ENCODE measurements at regions not wholly inside any gene's neighbourhood (a gene's known extent, or its start where the extent isn't known, plus 50 kb on each side); places are given as distances from the start of the nearest gene placed in this dataset.

GRCh38 chr10:132467464-132468149, 70.0 kb upstream of the INPP5A start:
- no peak for DNase-seq (ENCODE audit: low read depth in 2 of 2)

- no peak for DNase-seq (ENCODE audit: low read depth in 2 of 2)
Observed at GRCh38 chr10:132468216-132468615, 69.4 kb upstream of the INPP5A start.

DNA sequence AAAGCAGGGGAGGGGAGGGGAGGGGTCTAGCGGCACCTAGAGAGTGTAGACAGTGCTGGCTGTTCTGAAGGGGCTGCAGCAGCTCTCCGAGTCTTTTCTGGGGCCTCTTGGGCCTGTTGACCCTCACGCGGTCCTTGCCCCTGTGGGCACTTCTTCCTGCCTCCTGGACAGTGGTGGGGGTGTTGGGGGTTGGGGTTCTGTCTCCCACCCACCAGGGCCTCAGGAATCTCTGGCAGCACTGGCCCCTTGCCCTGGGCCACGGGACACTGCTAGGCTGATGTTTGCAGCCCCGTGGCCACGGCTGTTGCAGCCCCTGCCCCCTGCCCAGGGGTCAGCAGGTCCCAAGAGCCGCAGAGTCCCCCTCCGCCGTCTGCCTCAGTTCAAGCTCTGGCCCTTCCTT, 68.9 kb upstream of the INPP5A start:
- no peak for DNase-seq (ENCODE audit: low read depth in 2 of 2)

- DNase-seq (ENCODE audit: low read depth in 2 of 2) = peak in 1 of 2 donors; percentile 81
Observed at GRCh38 chr10:132469197-132469884, 68.2 kb upstream of the INPP5A start.

DNA sequence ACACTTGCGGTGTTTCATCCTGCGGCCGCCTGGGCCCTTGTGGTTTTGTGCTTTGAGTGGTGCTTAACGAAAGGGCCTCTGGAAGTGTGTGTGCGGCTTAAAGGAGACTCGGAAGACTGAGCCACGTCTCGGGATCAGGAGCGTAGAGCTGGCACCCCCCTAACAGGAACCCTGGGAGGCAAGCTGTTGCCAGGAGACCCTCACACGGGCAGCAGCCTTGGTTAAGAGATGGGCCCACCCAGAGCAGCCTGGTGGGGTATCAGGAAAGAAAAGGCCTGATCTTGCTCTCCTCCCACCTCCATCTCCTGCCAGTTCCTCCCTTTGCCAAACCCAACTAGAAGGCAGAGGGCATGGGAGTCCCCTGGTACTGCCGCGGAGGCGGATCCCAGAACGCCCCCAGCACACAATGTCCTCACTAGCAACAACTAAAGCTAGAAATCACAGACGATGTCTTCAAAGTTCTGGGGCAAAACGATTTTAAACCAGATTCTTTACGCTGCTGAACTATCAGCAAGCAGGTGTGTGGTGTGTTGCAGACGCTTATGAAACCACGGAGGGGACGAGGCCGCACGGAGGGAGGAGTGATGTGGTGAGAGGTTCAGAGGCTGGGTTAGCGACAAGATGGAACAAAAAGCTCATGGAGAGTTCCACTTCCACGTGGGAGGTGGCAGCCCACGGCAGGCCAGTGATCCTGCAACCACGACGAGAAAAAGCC, 67.0 kb upstream of the INPP5A start:
- no peak for DNase-seq (ENCODE audit: low read depth in 2 of 2)

GRCh38 chr10:132471125-132471451, 66.5 kb upstream of the INPP5A start:
- no peak for DNase-seq (ENCODE audit: low read depth in 2 of 2)

- no peak for DNase-seq (ENCODE audit: low read depth in 2 of 2)
Observed at GRCh38 chr10:132471484-132471883, 66.1 kb upstream of the INPP5A start.

DNA sequence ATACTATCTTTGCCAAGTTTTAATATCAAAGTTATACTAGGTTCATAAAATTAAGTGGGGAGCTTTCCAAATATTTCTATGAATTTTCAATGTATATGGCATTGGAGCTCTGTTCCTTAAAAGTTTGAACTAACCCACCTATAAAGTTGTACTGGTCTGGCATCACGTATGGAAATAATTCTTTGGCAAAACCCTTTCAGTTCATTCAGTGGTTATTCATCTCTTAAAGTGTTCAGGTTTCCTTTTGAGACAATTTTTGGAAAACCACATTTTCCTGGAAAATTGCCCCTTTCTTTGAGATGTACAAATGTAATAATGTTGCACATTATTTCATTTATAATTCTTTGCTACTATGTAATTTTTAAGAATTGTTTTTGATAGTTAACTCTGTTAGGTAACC, 62.5 kb upstream of the INPP5A start:
- DNase-seq (ENCODE audit: low read depth in 2 of 2) = no peak

DNA sequence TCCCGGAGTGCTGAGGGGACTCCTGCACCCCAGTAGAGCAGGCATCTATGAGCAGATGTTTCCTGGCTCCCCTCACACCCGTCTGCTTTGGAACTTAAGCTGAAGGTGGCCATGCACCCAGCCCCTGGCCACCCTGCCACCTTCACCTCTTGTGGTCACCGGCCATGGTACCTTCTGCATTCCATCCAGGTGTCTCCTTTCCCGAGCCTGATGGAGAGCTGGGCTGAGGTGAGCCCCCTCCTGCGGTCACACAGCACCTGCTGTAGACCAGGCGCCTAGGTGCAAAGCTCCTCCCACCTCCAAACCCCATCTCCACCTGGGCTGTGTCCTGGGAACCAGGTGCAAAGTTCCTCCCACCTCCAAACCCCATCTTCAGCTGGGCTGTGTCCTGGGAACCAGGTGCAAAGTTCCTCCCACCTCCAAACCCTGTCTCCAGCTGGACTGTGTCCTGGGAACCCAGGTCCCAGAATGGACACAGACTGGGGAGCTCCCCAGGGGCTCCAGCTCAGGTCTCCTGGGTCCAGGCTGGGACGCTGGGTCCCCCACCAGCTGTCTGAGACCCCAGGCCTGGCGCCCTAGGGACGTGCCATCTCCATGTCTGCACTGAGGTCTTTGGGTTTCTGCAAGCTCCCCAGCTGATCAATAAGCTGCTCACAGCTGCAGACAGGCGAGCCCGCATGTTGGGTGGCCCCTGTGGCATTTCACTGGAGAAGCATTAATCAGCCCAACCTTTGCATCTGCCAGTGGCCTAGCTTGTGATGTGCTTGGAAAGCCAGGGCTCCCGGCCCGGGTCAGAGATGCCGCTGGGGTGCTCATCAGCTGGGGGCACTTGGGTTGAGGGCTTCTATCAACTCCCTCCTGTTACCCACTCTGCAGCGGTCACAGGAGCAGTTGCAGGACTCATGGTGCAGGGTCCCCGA, 61.2 kb upstream of the INPP5A start:
- DNase-seq (ENCODE audit: low read depth in 2 of 2) = no peak

- DNase-seq (ENCODE audit: low read depth in 2 of 2) = no peak
Observed at GRCh38 chr10:132477066-132477397, 60.6 kb upstream of the INPP5A start.

- DNase-seq (ENCODE audit: low read depth in 2 of 2) = no peak
Observed at GRCh38 chr10:132477398-132478340, 59.9 kb upstream of the INPP5A start.

DNA sequence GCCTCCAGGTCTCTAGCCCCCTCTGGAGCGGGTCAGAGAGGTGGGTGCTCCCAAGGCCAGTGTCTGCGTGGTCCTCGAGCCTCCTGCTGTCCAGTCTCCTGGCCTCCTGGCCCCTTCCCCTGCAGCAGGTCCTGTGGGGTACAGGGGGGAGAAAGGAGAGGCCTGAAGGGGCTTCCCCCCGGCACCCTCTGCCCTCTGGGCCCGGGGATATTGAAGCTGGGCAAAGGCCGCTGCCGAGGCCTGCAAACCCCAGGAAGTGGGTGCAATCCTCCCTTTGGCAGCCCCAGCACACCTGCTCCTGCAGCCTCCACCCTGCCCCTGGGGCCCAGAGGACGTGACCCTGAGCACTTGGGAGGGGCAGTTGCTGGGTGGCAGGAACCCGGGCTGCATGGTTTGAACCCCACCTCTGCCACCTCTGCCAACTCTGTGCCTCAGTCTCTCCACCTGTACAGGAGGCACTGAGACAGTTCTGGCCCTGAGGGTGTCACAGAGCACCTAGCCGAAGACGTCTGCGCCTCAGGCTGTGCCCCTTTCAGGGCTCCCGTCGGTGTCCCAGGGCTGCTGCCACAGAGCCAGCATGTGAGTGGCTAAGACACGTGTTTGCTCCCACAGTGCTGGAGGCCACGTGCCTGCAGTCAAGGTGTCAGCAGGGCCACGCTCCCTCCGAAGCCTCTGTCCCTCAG, 59.1 kb upstream of the INPP5A start:
- DNase-seq (ENCODE audit: low read depth in 2 of 2) = no peak

GRCh38 chr10:132479024-132479602, 58.5 kb upstream of the INPP5A start:
- no peak for DNase-seq (ENCODE audit: low read depth in 2 of 2)

DNA sequence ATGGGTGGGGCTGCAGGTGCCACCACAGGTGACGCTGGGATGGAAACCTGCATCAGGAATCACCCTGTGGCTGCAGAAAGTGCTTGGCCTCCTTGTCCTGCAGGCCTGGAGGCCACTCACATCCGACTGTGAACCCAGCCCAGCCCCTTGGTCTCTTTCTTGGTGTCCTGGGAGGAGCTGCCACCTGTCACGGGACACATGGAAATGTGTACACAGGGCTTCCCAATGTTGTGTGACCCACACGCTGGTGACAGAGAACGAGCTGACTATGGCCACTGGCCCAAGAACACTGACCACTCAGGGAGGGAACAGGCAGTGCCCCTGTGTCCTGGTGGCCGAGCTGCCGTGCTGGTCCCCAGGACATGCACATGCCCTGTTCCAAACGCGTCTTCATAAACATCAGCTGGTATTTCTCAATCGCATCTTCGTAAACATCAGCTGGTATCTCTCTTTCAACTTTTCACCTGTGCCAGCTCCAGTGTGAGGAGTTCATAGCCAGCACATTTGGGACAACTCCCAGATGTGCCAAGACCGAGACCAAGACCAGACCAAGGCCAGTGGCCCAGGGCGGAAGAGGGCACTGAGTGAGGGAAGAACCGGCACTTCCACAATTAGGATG, 57.9 kb upstream of the INPP5A start:
- no peak for DNase-seq (ENCODE audit: low read depth in 2 of 2)

DNA sequence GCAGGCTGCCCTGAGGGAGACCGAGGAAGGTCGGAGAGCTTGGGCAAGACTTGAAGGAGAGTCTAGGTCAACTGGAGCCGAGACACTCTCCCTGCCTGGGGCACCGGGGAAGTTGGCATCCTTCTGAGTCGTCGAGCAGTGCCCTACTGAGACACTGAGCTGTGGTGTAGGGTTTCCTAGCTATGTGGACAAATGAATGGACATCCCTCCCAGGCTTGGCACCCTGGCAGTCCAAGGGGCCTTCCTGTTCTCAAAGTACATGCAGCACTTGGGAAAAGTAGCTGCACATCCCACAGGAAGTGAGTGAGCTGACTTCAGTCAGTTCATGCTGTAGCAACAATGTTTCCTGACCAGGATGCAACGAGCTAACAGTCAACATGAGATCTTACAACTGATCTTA, 57.2 kb upstream of the INPP5A start:
- DNase-seq (ENCODE audit: low read depth in 2 of 2) = peak in 1 of 2 donors; percentile 68

DNA sequence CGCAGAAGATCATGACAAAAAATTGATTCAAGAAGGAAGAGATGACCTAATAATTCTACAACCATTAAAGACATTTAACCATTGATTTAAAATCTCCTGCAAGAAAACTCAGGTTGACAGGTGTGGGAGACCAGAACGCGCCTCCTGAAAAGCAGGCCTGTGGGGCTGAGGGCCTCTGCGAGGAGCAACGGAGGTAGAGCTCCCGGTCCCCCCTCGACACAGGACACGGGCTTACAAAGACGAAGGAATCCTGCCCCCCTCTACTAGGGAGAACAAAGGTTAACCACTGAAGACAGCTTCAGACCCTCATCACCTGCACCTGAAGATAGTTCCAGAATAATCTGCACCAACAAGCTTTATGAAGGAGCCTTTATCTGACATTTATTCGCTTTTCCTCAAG, 55.9 kb upstream of the INPP5A start:
- no peak for DNase-seq (ENCODE audit: low read depth in 2 of 2)

GRCh38 chr10:132482090-132482800, 55.3 kb upstream of the INPP5A start:
- DNase-seq (ENCODE audit: low read depth in 2 of 2) = peak in 1 of 2 donors; percentile 40

- no peak for DNase-seq (ENCODE audit: low read depth in 2 of 2)
Observed at GRCh38 chr10:132483394-132483793, 54.2 kb upstream of the INPP5A start.

DNA sequence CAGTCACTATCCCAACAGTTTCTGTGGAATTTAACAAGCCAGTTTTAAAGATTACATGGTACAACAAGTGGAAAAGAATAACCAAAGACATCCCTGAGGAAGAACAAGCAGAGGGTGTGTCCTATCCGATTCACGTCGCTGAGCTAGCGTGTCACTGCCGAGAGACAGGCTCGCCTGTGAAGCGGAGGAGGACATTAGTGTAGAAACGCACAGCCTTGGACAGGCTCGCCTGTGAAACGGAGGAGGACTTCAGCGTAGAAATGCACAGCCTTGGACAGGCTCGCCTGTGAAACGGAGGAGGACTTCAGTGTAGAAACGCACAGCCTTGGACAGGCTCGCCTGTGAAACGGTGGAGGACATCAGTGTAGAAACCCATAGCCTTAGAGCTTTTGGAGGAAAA, 52.7 kb upstream of the INPP5A start:
- DNase-seq (ENCODE audit: low read depth in 2 of 2) = no peak
